Lower leg skin (tissue), 4 donors: ENCODE measurements at regions not wholly inside any gene's neighbourhood (a gene's known extent, or its start where the extent isn't known, plus 50 kb on each side); places are given as distances from the start of the nearest gene placed in this dataset.

ENCODE experiments used
- DNase-seq, 2 donors: peaks; one replicate each; pipeline ENCODE4 v3.0.0-alpha.2; 2019; ENCODE audit warnings: low spot score in 2 of 2
- H3K4me3 ChIP-seq: fragments of 200-600 bp; sonication (generic); 2 replicates; pipeline ENCODE4 v1.5.1; 2017; ENCODE audit warnings: mild to moderate bottlenecking, low read depth; ENCODE audit not compliant: poor library complexity, severe bottlenecking
- CTCF ChIP-seq, 3 donors: fragments of 450-650 bp; IDR thresholded peaks; one replicate each; pipeline ENCODE4 v1.5.1; 2016; ENCODE audit warnings: antibody characterized with exemption in 3 of 3, mild to moderate bottlenecking in 3 of 3, moderate library complexity in 2 of 3
- POLR2A ChIP-seq, 2 donors: fragments of 450-650 bp; IDR thresholded peaks; one replicate each; pipeline ENCODE4 v1.6.1; 2016 to 2017; ENCODE audit warnings: antibody characterized with exemption in 2 of 2, mild to moderate bottlenecking in 1 of 2, moderate library complexity in 1 of 2
- WGBS, 2 donors: methylation state at CpG; one replicate each; pipeline ENCODE4 v1.1.5; 2018; 5-methylcytosine and 5-hydroxymethylcytosine counted together
- intact Hi-C: fragments of 100-400 bp; cut with DNase I; formaldehyde crosslinking; loops from one replicate; pipeline ENCODE4 v1.15.0; 2023; ENCODE audit warnings: low total_unique reads

- intact Hi-C loops = no loop called here
- H3K4me3 ChIP-seq = no peak overlapping the region
- no peak for TF ChIP-seq CTCF (IDR thresholded peaks at IDR 0.05)
- 61 to 64% methylated on average over 2 of the region's 2 CpGs for WGBS, 2 donors
- no peak for DNase-seq
Measured at GRCh38 chr20:52805843-52806242, 166.3 kb upstream of the TSHZ2 start.

- 91 to 92% methylated on average over 4 of the region's 4 CpGs for WGBS, 2 donors
- no peak for DNase-seq
- intact Hi-C loops = no loop called here
- TF ChIP-seq POLR2A (IDR thresholded peaks at IDR 0.05) (no peak), CTCF (IDR thresholded peaks at IDR 0.05) (no peak)
- H3K4me3 ChIP-seq = no peak overlapping the region
Measured at GRCh38 chr20:52805296-52805571, 166.9 kb upstream of the TSHZ2 start.

GRCh38 chr20:52804497-52805295 is 167.5 kb upstream of the TSHZ2 start:
- H3K4me3 ChIP-seq = no peak overlapping the region
- WGBS, 2 donors = 86 to 89% methylated on average over 13 of the region's 13 CpGs
- intact Hi-C loops = no loop called here
- no peak for TF ChIP-seq CTCF (IDR thresholded peaks at IDR 0.05)
- no peak for TF ChIP-seq POLR2A (IDR thresholded peaks at IDR 0.05)
- no peak for DNase-seq

GRCh38 chr20:52801628-52802006 is 170.5 kb upstream of the TSHZ2 start:
- 25 to 47% methylated on average over 6 of the region's 6 CpGs for WGBS, 2 donors
- DNase-seq = no peak
- intact Hi-C loops = no loop called here
- TF ChIP-seq POLR2A (IDR thresholded peaks at IDR 0.05) (no peak), CTCF (IDR thresholded peaks at IDR 0.05) (no peak)
- H3K4me3 ChIP-seq = no peak overlapping the region

- 52% methylated on average over 6 of the region's 6 CpGs for WGBS, 2 donors
- TF ChIP-seq CTCF (IDR thresholded peaks at IDR 0.05) = no peak
- TF ChIP-seq POLR2A (IDR thresholded peaks at IDR 0.05) = no peak
- intact Hi-C loops = no loop called here
- no peak overlapping the region for H3K4me3 ChIP-seq
- DNase-seq = no peak
Measured at GRCh38 chr20:52800734-52801627, 171.2 kb upstream of the TSHZ2 start.
